CD14-positive monocyte (primary cell): ENCODE measurements at regions not wholly inside any gene's neighbourhood (a gene's known extent, or its start where the extent isn't known, plus 50 kb on each side); places are given as distances from the start of the nearest gene placed in this dataset.

ENCODE experiments used
- DNase-seq, 3 donors: peaks; one replicate each; pipeline ENCODE4 v3.0.0-alpha.2; 2011 to 2022
- H2AFZ ChIP-seq: 2 replicates; pipeline ENCODE4 v1.6.0; 2012; ENCODE audit warnings: mild to moderate bottlenecking, low read depth, low read length, inconsistent platforms; ENCODE audit not compliant: insufficient read depth, poor library complexity, severe bottlenecking
- H3K27ac ChIP-seq, 2 donors: 1 replicate in 1 of 2; 2 replicates in 1 of 2; pipeline ENCODE4 v1.5.1; 2012 to 2013; ENCODE audit warnings: low read length in 2 of 2, control low read depth in 1 of 2, inconsistent platforms in 1 of 2, low read depth in 1 of 2, mild to moderate bottlenecking in 1 of 2
- H3K27me3 ChIP-seq, 2 donors: one replicate each; pipeline versions ENCODE4 v1.6.0 to v1.6.1; 2011 to 2013; ENCODE audit warnings: low read length in 2 of 2; ENCODE audit not compliant: control insufficient read depth in 2 of 2, insufficient read depth in 2 of 2
- H3K36me3 ChIP-seq, 2 donors: replicated peaks in 1 of 2; 1 replicate in 1 of 2; 2 replicates in 1 of 2; pipeline versions ENCODE4 v1.5.1 to v1.6.1; 2012 to 2013; ENCODE audit warnings: low read length in 2 of 2, control low read depth in 1 of 2, inconsistent platforms in 1 of 2, mild to moderate bottlenecking in 1 of 2; ENCODE audit not compliant: insufficient read depth in 2 of 2, control insufficient read depth in 1 of 2
- H3K4me1 ChIP-seq, 2 donors: 1 replicate in 1 of 2; 2 replicates in 1 of 2; pipeline versions ENCODE4 v1.5.1 to v1.6.1; 2012 to 2013; ENCODE audit warnings: low read length in 2 of 2, control low read depth in 1 of 2, inconsistent platforms in 1 of 2, mild to moderate bottlenecking in 1 of 2, moderate library complexity in 1 of 2; ENCODE audit not compliant: insufficient read depth in 2 of 2, control insufficient read depth in 1 of 2
- H3K4me2 ChIP-seq: replicated peaks from 2 replicates; pipeline ENCODE3; 2012; ENCODE audit warnings: low read length, moderate library complexity, mild to moderate bottlenecking; ENCODE audit not compliant: poor library complexity, severe bottlenecking; ENCODE audit errors: extremely low read depth
- H3K4me3 ChIP-seq, 3 experiments: fragments of 200-600 bp in 1 of 3; sonication (generic) in 1 of 3; replicated peaks in 1 of 3; 1 replicate in 2 of 3; 2 replicates in 1 of 3; pipeline ENCODE4 v1.5.1; 2011 to 2013; ENCODE audit warnings: low read length in 3 of 3, mild to moderate bottlenecking in 3 of 3, control low read depth in 2 of 3, low read depth in 2 of 3, inconsistent platforms in 1 of 3, moderate library complexity in 1 of 3
- H3K79me2 ChIP-seq: 2 replicates; pipeline ENCODE4 v1.6.0; 2012; ENCODE audit warnings: mild to moderate bottlenecking, control low read depth, inconsistent platforms, low read length, moderate library complexity; ENCODE audit not compliant: insufficient read depth
- H3K9ac ChIP-seq: 2 replicates; pipeline ENCODE4 v1.6.0; 2017; ENCODE audit warnings: low read length, mild to moderate bottlenecking; ENCODE audit not compliant: insufficient read depth, poor library complexity, severe bottlenecking
- H3K9me3 ChIP-seq, 2 donors: replicated peaks in 1 of 2; 1 replicate in 1 of 2; 2 replicates in 1 of 2; pipeline versions ENCODE4 v1.5.1 to v1.6.1; 2012 to 2013; ENCODE audit warnings: low read length in 2 of 2, control low read depth in 1 of 2; ENCODE audit not compliant: control insufficient read depth in 1 of 2, insufficient read depth in 1 of 2
- H4K20me1 ChIP-seq: 2 replicates; pipeline ENCODE4 v1.6.0; 2012; ENCODE audit warnings: mild to moderate bottlenecking, low read length, control low read depth, moderate library complexity; ENCODE audit not compliant: insufficient read depth
- H3K27ac Mint-ChIP-seq, 7 donors: one replicate each; pipeline ENCODE4 v1.8.0; 2020; ENCODE audit warnings: mild to moderate bottlenecking in 7 of 7, mixed read lengths in 7 of 7, moderate library complexity in 6 of 7, inconsistent platforms in 2 of 7
- H3K27me3 Mint-ChIP-seq, 3 donors: one replicate each; pipeline ENCODE4 v1.8.0; 2021 to 2022; ENCODE audit warnings: low read depth in 3 of 3, mild to moderate bottlenecking in 3 of 3, mixed read lengths in 3 of 3, moderate library complexity in 3 of 3, inconsistent platforms in 1 of 3
- H3K36me3 Mint-ChIP-seq, 2 donors: one replicate each; pipeline ENCODE4 v1.8.0; 2020; ENCODE audit warnings: mixed read lengths in 2 of 2, inconsistent platforms in 1 of 2, mild to moderate bottlenecking in 1 of 2
- H3K4me1 Mint-ChIP-seq: one replicate; pipeline ENCODE4 v1.8.0; 2020; ENCODE audit warnings: mild to moderate bottlenecking, mixed read lengths
- H3K4me3 Mint-ChIP-seq, 2 donors: one replicate each; pipeline ENCODE4 v1.8.0; 2020; ENCODE audit warnings: mild to moderate bottlenecking in 2 of 2, mixed read lengths in 2 of 2, moderate library complexity in 1 of 2
- H3K9me3 Mint-ChIP-seq, 7 donors: one replicate each; pipeline ENCODE4 v1.8.0; 2020 to 2022; ENCODE audit warnings: mixed read lengths in 7 of 7, mild to moderate bottlenecking in 6 of 7, moderate library complexity in 6 of 7, inconsistent platforms in 2 of 7
- CTCF ChIP-seq: fragments of 200-600 bp; IDR thresholded peaks from one replicate; pipeline ENCODE4 v1.8.0; 2022; ENCODE audit warnings: antibody characterized with exemption, mild to moderate bottlenecking
- WGBS: methylation state at CpG from one replicate; pipeline ENCODE4 v1.1.5; 2013; ENCODE audit warnings: missing lambda C conversion rate; ENCODE audit not compliant: insufficient coverage; 5-methylcytosine and 5-hydroxymethylcytosine counted together
- intact Hi-C, 2 donors: fragments of 100-400 bp; cut with micrococcal nuclease; formaldehyde crosslinking; loops; one replicate each; pipeline versions ENCODE4 v1.15.0 to v1.15.1; 2023

- Mint-ChIP-seq H3K4me1 (no peaks in the 10 kb centered on the region), H3K27me3 (no peaks in the 10 kb centered on the region), H3K9me3 (peaks cover 2 to 19% (median 13%) of the 10 kb centered on the region in 7 donors), H3K36me3 (no peaks in the 10 kb centered on the region), H3K27ac (no peak overlapping the region), H3K4me3 (no peak overlapping the region)
- Histone ChIP-seq H3K79me2 (no peaks in the 10 kb centered on the region), H3K27me3 (no peaks in the 10 kb centered on the region), H4K20me1 (no peaks in the 10 kb centered on the region), H3K4me3 (no peak overlapping the region), H3K27ac (no peak overlapping the region), H3K4me2 (no peak overlapping the region), H3K4me1 (no peaks in the 10 kb centered on the region), H3K9ac (no peak overlapping the region), H3K36me3 (no peaks in the 10 kb centered on the region), H2AFZ (no peak overlapping the region), H3K9me3 (peaks cover 7 to 39% of the 10 kb centered on the region in 2 donors)
- intact Hi-C loops = no loop called here
- no peak for TF ChIP-seq CTCF
- WGBS = 83% methylated on average over 1 of the region's 1 CpG
- DNase-seq = no peak
These were observed 1556.5 kb upstream of the C9orf72 start for GRCh38 chr9:29129763-29130162.

DNA sequence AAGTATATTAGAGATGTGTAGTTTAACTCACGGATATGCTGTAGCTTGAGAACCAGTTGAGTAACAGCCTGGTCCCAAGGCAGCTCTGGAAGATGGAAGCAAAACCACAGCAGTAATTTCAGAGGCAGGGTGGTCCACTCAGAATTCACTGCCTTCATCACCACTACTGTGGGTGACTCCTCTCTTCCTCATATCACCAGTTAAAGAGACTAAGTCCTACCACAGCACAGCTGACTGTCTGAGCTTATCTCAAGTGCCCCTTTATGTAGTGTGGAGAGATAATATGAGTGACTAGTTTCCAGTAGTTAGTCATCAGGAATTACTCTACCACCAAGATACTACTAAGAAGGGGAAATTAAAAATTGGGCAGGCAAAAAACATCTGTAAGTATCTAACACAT, 1571.2 kb upstream of the C9orf72 start:
- Histone ChIP-seq H3K27ac (no peak overlapping the region), H4K20me1 (no peaks in the 10 kb centered on the region), H2AFZ (no peak overlapping the region), H3K9ac (no peak overlapping the region), H3K27me3 (no peaks in the 10 kb centered on the region), H3K79me2 (no peaks in the 10 kb centered on the region), H3K36me3 (no peaks in the 10 kb centered on the region), H3K4me1 (no peaks in the 10 kb centered on the region), H3K4me2 (no peak overlapping the region), H3K9me3 (peaks cover 0 to 5% of the 10 kb centered on the region in 2 donors), H3K4me3 (no peak overlapping the region)
- Mint-ChIP-seq H3K9me3 (peaks cover 0 to 4% (median 2%) of the 10 kb centered on the region in 7 donors), H3K27me3 (no peaks in the 10 kb centered on the region), H3K4me1 (no peaks in the 10 kb centered on the region), H3K27ac (no peak overlapping the region), H3K36me3 (no peaks in the 10 kb centered on the region), H3K4me3 (no peak overlapping the region)
- intact Hi-C loops = no loop called here
- DNase-seq = no peak
- TF ChIP-seq CTCF = no peak
- WGBS = no CpG with 5 or more reads among the region's 1 CpG
